C4-2B (cell line): ENCODE measurements at regions not wholly inside any gene's neighbourhood (a gene's known extent, or its start where the extent isn't known, plus 50 kb on each side); places are given as distances from the start of the nearest gene placed in this dataset.

Source experiments
- CTCF ChIP-seq: fragments of 450-650 bp; conservative IDR thresholded peaks from 2 replicates; pipeline ENCODE4 v1.5.1; 2017; ENCODE audit warnings: mild to moderate bottlenecking
- ZFX ChIP-seq: fragments of 450-650 bp; IDR thresholded peaks from 2 replicates; pipeline ENCODE4 v1.6.1; 2017

- TF ChIP-seq CTCF: no peak
- no peak for TF ChIP-seq ZFX
These were observed 328.3 kb downstream of the EPHA4 start for GRCh38 chr2:221243771-221244170.
